Bronchial epithelial cell (primary cell): ENCODE measurements at regions not wholly inside any gene's neighbourhood (a gene's known extent, or its start where the extent isn't known, plus 50 kb on each side); places are given as distances from the start of the nearest gene placed in this dataset.

ENCODE experiments used
- DNase-seq: peaks from one replicate; pipeline ENCODE4 v3.0.0-alpha.2; 2010; ENCODE audit warnings: low read depth
- FAIRE-seq: peaks from 2 replicates; lab custom pipeline; 2011; peaks lifted over from hg19 to GRCh38; lab: Jason Lieb, UNC
- H3K27me3 ChIP-seq: 2 replicates; pipeline ENCODE4 v1.5.1; 2011; ENCODE audit warnings: low read length; ENCODE audit not compliant: control insufficient read depth, insufficient read depth
- H3K36me3 ChIP-seq: 2 replicates; pipeline ENCODE4 v1.5.1; 2011; ENCODE audit warnings: low read length; ENCODE audit not compliant: control insufficient read depth, insufficient read depth
- H3K4me3 ChIP-seq: 2 replicates; pipeline ENCODE4 v1.5.1; 2011; ENCODE audit warnings: mild to moderate bottlenecking, low read depth, low read length, control low read depth
- TF ChIP-seq, protein P1 (sequence below): IDR thresholded peaks from 2 replicates; pipeline ENCODE4 v1.5.1; 2011; ENCODE audit warnings: mild to moderate bottlenecking, moderate library complexity, low read length, control low read depth, inconsistent platforms; ENCODE audit not compliant: insufficient read depth, severe bottlenecking

DNA sequence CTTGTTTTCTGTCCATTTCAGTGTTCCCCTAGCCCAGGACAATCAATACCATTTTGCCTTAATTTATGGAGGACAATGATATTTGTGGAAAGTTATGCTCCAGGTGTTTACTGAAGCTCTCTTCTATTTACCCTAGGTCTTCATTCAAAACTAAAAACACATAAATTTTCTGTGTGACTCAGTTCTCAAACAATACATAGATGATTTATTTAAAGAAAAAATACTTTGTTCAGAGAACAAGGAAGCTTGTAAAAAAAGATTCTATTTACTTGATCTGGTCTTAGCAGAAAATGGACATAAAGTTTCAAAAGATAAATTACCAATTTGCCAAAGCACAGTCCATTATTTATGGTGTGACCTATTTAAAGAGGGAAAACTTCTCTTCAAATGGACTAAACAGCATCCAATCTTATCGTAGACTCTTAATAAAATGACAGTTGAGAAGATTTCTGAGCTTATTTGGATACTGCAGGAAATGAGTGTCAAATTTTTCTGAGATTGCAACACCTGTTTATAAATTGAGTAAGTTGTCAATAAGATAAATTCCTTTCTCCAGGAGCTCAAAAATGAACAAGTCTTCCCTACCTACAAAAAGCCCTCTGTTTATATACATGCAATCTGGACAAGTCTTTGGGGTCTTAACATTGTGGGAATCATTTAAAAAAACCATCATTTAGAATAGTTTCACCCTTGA, 627.2 kb downstream of the PSAT1 start:
- FAIRE-seq = no peak
- H3K36me3 ChIP-seq = no peaks in the 10 kb centered on the region
- DNase-seq = no peak
- no peaks in the 10 kb centered on the region for H3K27me3 ChIP-seq
- no peak overlapping the region for H3K4me3 ChIP-seq
- TF ChIP-seq, protein P1, sequence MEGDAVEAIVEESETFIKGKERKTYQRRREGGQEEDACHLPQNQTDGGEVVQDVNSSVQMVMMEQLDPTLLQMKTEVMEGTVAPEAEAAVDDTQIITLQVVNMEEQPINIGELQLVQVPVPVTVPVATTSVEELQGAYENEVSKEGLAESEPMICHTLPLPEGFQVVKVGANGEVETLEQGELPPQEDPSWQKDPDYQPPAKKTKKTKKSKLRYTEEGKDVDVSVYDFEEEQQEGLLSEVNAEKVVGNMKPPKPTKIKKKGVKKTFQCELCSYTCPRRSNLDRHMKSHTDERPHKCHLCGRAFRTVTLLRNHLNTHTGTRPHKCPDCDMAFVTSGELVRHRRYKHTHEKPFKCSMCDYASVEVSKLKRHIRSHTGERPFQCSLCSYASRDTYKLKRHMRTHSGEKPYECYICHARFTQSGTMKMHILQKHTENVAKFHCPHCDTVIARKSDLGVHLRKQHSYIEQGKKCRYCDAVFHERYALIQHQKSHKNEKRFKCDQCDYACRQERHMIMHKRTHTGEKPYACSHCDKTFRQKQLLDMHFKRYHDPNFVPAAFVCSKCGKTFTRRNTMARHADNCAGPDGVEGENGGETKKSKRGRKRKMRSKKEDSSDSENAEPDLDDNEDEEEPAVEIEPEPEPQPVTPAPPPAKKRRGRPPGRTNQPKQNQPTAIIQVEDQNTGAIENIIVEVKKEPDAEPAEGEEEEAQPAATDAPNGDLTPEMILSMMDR = no peak

DNA sequence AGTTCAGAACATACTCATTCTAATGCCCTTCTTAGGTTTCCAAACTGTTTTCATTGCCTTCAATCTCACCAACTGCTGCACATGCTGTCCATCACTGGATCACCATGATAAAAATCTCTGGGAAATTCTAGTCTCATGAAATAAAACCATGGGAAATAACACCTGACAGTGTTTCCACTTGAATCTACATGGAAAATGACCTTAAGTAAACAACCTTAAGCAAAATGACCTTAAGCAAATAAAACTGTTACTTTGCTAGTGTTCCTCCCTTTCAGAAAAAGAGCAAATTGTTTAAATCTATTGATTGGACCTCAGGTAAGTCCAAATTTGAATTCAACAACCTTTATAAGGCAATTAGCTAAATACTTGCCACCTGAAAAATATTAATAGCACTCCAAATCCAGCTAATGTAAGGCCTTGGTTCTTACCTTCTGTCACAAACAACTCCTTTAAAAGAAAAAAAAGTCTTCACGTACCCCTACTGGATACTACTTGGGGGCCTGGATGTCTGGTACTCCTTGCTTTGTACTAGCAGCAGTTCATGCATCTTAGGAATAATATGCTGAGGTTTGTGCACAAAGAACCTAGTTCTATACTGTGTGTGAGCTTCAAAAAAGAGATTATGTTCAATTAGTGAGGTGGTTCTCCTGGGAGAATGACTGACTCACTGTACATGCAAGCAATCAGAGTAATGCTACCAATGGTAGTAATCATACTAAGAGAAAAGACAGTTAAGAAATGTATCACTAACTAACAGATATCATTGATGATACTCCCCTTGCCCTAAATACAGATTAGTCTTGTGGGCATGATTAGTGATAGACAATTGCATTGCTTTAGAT, 630.4 kb downstream of the PSAT1 start:
- no peak for DNase-seq
- TF ChIP-seq, protein P1 = no peak
- Histone ChIP-seq H3K27me3 (no peaks in the 10 kb centered on the region), H3K4me3 (no peak overlapping the region), H3K36me3 (no peaks in the 10 kb centered on the region)
- no peak for FAIRE-seq

DNA sequence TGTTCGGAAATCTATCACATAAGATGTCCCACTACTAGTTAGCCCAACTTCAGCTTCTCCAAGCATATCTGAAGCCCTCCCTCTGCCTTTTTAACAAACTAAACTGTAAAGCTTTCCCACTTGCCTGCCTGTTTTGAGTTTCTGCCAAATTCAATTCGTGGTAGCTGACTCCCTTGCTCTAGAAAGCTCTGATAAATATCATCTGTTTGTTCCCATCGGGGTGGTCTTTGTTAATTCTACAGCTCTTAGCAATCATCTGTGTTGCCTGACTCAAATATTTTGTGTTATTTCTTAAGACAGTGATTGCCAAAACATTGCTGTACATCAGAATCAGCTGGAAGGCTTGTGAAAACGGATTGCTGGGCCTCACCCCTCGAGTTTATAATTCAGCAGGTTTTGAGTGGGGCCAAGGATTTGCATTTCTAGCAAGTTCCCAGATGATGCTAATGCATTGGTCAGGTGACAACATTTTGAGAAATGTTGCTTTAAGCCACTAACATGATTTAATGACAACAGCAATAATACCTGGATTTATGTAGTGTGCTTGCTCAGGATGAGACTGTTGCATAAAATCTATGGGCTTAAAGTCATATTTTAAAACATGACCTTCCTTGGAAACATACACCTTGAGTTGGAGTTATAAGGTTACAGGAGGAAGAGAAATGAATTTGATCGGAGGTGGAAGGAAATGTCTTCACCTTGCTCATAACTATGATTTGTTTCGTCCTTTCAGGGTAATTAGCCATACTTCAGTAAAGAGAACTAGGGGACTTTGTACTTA, 631.9 kb downstream of the PSAT1 start:
- no peaks in the 10 kb centered on the region for H3K27me3 ChIP-seq
- TF ChIP-seq, protein P1 = no peak
- no peak overlapping the region for H3K4me3 ChIP-seq
- no peaks in the 10 kb centered on the region for H3K36me3 ChIP-seq
- FAIRE-seq (no peak), DNase-seq (no peak)

DNA sequence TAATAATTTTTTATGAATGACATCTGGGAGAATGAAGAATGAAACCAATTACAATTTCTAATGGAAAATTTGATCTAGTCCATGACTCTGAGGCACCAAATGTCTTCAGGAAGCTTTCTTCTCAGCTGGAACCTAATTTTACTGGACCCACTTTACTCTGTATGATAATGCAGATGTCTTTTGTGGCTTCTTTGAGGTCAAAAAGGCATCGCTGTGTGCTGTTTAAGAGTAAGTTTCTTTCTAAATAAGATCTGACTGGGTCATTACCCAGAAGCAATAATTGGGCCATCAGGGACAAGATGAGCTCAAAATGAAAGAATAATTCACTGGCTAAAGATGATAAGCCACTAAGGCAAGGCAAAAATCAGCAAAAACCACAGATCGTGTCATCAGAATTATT, 633.4 kb downstream of the PSAT1 start:
- FAIRE-seq (no peak), DNase-seq (no peak)
- Histone ChIP-seq H3K27me3 (no peaks in the 10 kb centered on the region), H3K36me3 (no peaks in the 10 kb centered on the region), H3K4me3 (no peak overlapping the region)
- TF ChIP-seq, protein P1 = no peak

DNA sequence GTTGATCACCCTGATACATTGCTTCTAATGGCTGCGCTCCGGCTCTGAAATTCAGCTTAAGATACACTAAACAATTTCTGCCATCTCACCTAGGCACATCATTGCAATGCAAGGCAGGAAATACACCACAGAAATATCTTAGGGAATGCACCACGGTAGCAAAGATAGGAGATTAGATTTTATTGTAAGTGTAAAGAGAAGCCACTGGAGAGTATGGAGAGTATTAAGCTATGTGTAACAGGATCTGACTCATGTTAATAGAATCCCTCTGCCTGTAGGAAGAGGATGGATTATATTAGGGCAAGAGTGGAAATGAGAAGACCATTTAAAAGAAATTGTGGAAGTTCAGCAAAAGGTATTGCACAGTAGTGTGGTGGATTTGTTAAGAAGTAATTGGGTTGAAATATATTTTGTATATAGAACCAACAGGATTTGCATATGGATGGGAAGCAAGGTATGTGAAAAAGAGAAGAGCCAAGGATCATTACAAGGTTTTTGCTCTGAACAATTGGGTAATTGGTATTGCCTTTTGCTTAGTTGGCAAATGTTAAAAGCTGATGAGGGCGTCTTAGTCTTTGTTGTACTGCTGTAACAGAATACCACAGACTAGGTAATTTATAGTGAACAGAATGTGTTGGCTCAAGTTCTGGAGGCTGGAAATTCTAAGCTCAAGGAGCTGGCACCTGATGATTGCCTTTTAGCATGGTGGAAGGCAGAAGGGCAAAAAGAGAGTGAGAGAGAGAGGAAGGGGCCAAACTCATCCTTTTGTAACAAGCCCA, 636.1 kb downstream of the PSAT1 start:
- TF ChIP-seq, protein P1 = no peak
- Histone ChIP-seq H3K36me3 (no peaks in the 10 kb centered on the region), H3K4me3 (no peak overlapping the region), H3K27me3 (no peaks in the 10 kb centered on the region)
- no peak for FAIRE-seq
- DNase-seq = peak; percentile 85
